ENCODE measurements at regions not wholly inside any gene's neighbourhood (a gene's known extent, or its start where the extent isn't known, plus 50 kb on each side); places are given as distances from the start of the nearest gene placed in this dataset.

DNA sequence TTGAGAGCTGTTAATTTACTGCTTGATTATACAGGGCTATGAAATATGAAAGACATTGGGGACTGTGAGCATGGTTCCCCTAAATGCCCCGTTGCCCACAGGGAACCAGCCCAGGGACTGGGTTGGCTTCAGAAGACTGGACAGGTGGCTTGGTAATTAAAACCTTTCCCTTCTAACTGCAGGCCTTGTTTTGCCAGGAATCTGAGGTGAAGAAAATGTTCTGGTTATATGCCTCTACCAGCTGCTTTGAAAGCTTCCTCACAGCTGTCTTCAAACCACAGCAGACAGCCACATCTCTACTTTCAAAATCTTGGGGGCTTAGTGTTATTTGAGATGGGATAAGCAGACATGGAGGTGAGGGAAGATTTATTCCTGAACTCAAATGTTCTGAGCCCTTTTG, 153.3 kb upstream of the SPRY4 start:
- no peak for TF ChIP-seq CTCF (conservative IDR thresholded peaks at IDR 0.05; ENCODE audit: low read depth, low read length)
- H3K4me3 ChIP-seq (ENCODE audit: low read length) = no peak overlapping the region
- no peak for DNase-seq (ENCODE audit: low read depth)

- no peak for TF ChIP-seq CTCF (conservative IDR thresholded peaks at IDR 0.05; ENCODE audit: low read depth, low read length)
- DNase-seq (ENCODE audit: low read depth) = no peak
- H3K4me3 ChIP-seq (ENCODE audit: low read length) = no peak overlapping the region
These were observed 150.3 kb upstream of the SPRY4 start for GRCh38 chr5:142475102-142475513.

DNA sequence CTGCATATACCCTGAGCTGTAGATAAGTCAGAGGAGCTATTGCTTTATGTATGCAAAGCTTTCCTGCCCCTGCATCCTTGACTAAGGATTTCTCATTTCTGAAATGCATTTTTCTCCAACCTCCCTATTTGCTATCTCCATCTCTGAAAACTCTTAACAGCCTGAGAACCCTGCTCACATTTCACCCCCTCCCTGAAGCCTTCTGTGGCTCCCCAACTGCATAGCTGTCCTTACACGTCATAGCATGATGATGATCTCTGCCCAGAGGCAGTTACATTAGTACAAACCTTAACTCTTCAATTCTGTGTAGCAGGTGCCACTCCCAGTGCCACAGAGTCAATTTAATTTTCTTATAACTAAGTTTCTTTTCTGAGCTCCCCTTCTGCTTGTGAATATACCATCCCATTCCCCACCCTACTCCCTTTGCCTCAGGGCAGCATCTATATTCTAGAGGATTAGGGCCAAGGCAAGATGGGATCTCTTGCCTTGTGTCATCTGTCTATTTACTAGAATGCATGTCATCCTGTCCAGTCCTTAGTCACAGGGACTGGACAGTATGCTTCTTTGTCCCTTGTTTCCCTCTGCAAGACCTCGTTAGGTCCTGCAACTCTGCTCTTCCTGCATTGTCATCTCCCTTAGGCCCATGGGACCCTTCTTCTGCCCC, 149.7 kb upstream of the SPRY4 start:
- DNase-seq (ENCODE audit: low read depth) = no peak
- TF ChIP-seq CTCF (conservative IDR thresholded peaks at IDR 0.05; ENCODE audit: low read depth, low read length) = no peak
- H3K4me3 ChIP-seq (ENCODE audit: low read length) = no peak overlapping the region

GRCh38 chr5:142473038-142473437, 148.2 kb upstream of the SPRY4 start:
- no peak for DNase-seq (ENCODE audit: low read depth)
- H3K4me3 ChIP-seq (ENCODE audit: low read length) = no peak overlapping the region
- no peak for TF ChIP-seq CTCF (conservative IDR thresholded peaks at IDR 0.05; ENCODE audit: low read depth, low read length)

DNA sequence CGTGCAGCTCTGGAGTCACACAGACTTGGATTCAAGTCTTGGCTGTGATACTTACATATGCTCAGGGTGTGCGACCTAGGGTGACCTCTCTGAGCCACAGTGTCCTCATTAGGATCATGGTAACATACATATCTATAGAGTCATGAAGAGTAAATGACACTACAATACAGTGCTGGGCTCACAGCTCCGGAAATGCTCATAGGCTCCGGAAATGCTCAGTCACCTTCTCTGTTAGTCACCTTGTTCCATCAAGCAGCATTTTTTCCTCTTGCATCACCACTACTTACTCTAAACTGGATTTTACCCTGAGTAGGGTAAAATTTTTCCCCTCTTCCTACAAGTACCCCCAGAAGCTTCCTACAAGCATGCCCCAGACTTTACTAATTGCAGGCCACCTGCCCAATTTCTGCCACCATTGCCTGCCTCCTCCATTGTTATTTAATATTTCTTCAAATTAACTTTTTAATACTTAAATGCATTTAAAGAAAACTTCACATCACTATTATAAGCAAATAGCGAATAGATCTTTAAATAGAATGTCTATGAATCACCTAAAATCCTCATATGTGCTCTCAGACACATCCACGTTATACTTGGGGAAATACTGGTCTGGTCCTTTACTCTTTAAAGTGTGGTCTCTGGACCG, 147.6 kb upstream of the SPRY4 start:
- H3K4me3 ChIP-seq (ENCODE audit: low read length) = no peak overlapping the region
- peak; percentile 50 for DNase-seq (ENCODE audit: low read depth)
- TF ChIP-seq CTCF (conservative IDR thresholded peaks at IDR 0.05; ENCODE audit: low read depth, low read length) = no peak

GRCh38 chr5:142466195-142466971, 141.6 kb upstream of the SPRY4 start:
- peak; percentile 67 for DNase-seq (ENCODE audit: low read depth)

More at GRCh38 chr5:142466195-142466971, 141.6 kb upstream of the SPRY4 start:
- TF ChIP-seq CTCF (conservative IDR thresholded peaks at IDR 0.05; ENCODE audit: low read depth, low read length) = no peak
- H3K4me3 ChIP-seq (ENCODE audit: low read length) = no peak overlapping the region

Measured in retinal pigment epithelial cell (primary cell).